Activated T-cell treated with anti-CD3 and anti-CD28 coated beads, Interleukin-2, amount 50 U/mL, for 72 hours (primary cell): ENCODE measurements at regions not wholly inside any gene's neighbourhood (a gene's known extent, or its start where the extent isn't known, plus 50 kb on each side); places are given as distances from the start of the nearest gene placed in this dataset.
A peak's percentile ranks its signal among the peaks of the same experiment; 100 is the strongest.

ENCODE experiments used
- ATAC-seq, 2 donors: fragments of 150-1000 bp; cut with Tn5 transposase; replicated peaks in 1 of 2; 2 replicates each; pipeline ENCODE4 v1.10.0; 2021; ENCODE audit warnings: moderate library complexity in 2 of 2, mild to moderate bottlenecking in 1 of 2
- DNase-seq, 2 donors: peaks; one replicate each; pipeline ENCODE4 v3.0.0; 2021 to 2022; ENCODE audit warnings: mixed read lengths in 1 of 2
- H3K27ac Mint-ChIP-seq: one replicate; pipeline ENCODE4 v1.8.0; 2022; ENCODE audit warnings: mild to moderate bottlenecking, moderate library complexity, mixed read lengths
- H3K27me3 Mint-ChIP-seq: one replicate; pipeline ENCODE4 v1.8.0; 2022; ENCODE audit warnings: low read depth, mixed read lengths
- H3K36me3 Mint-ChIP-seq, 2 donors: one replicate each; pipeline ENCODE4 v1.8.0; 2022; ENCODE audit warnings: mixed read lengths in 2 of 2, mild to moderate bottlenecking in 1 of 2; ENCODE audit not compliant: insufficient read depth in 2 of 2
- H3K4me1 Mint-ChIP-seq: one replicate; pipeline ENCODE4 v1.8.0; 2022; ENCODE audit warnings: low read depth, mixed read lengths
- H3K4me3 Mint-ChIP-seq, 2 donors: one replicate each; pipeline ENCODE4 v1.8.0; 2022; ENCODE audit warnings: mild to moderate bottlenecking in 2 of 2, mixed read lengths in 2 of 2, moderate library complexity in 2 of 2
- H3K9me3 Mint-ChIP-seq, 2 donors: one replicate each; pipeline ENCODE4 v1.8.0; 2022; ENCODE audit warnings: mixed read lengths in 2 of 2

GRCh38 chr2:183214680-183215079 is 90.4 kb downstream of the NUP35 start:
- ATAC-seq (peak; percentile 45 to 55), DNase-seq (no peak)
- H3K4me3 Mint-ChIP-seq = no peak overlapping the region
- no peaks in the 10 kb centered on the region for H3K9me3 Mint-ChIP-seq
- H3K27ac Mint-ChIP-seq = no peak overlapping the region
- no peaks in the 10 kb centered on the region for H3K27me3 Mint-ChIP-seq
- H3K36me3 Mint-ChIP-seq = peaks cover 4% of the 10 kb centered on the region in 2 donors
- peaks cover 15% of the 10 kb centered on the region for H3K4me1 Mint-ChIP-seq

- Mint-ChIP-seq H3K4me1 (peaks cover 15% of the 10 kb centered on the region), H3K27me3 (no peaks in the 10 kb centered on the region), H3K36me3 (peaks cover 0 to 2% of the 10 kb centered on the region in 2 donors), H3K27ac (no peak overlapping the region), H3K9me3 (no peaks in the 10 kb centered on the region), H3K4me3 (no peak overlapping the region)
- ATAC-seq = no peak
- no peak for DNase-seq
These were observed 91.7 kb downstream of the NUP35 start for GRCh38 chr2:183215917-183216316.

GRCh38 chr2:183219888-183220287 is 95.6 kb downstream of the NUP35 start:
- peaks cover 0 to 2% of the 10 kb centered on the region in 2 donors for H3K36me3 Mint-ChIP-seq
- no peak for ATAC-seq
- no peaks in the 10 kb centered on the region for H3K4me1 Mint-ChIP-seq
- H3K27me3 Mint-ChIP-seq = no peaks in the 10 kb centered on the region
- H3K4me3 Mint-ChIP-seq = no peak overlapping the region
- no peaks in the 10 kb centered on the region for H3K9me3 Mint-ChIP-seq
- DNase-seq = no peak
- H3K27ac Mint-ChIP-seq = no peak overlapping the region

GRCh38 chr2:183222751-183223150 is 98.5 kb downstream of the NUP35 start:
- no peaks in the 10 kb centered on the region for H3K4me1 Mint-ChIP-seq
- H3K27ac Mint-ChIP-seq = no peak overlapping the region
- DNase-seq = no peak
- no peak for ATAC-seq
- no peak overlapping the region for H3K4me3 Mint-ChIP-seq
- H3K9me3 Mint-ChIP-seq = peaks cover 5 to 6% of the 10 kb centered on the region in 2 donors
- no peaks in the 10 kb centered on the region for H3K27me3 Mint-ChIP-seq
- peaks cover 5 to 8% of the 10 kb centered on the region in 2 donors for H3K36me3 Mint-ChIP-seq

- peaks cover 5 to 8% of the 10 kb centered on the region in 2 donors for H3K36me3 Mint-ChIP-seq
- H3K27ac Mint-ChIP-seq = no peak overlapping the region
These were observed 100.7 kb downstream of the NUP35 start for GRCh38 chr2:183224948-183225347.

GRCh38 chr2:183227176-183227575 is 102.9 kb downstream of the NUP35 start:
- Mint-ChIP-seq H3K4me1 (peaks cover 15% of the 10 kb centered on the region), H3K4me3 (no peak overlapping the region), H3K27ac (no peak overlapping the region), H3K36me3 (peaks cover 5 to 7% of the 10 kb centered on the region in 2 donors), H3K9me3 (peaks cover 5 to 6% of the 10 kb centered on the region in 2 donors), H3K27me3 (no peaks in the 10 kb centered on the region)
- no peak for DNase-seq
- no peak for ATAC-seq

More at GRCh38 chr2:183224948-183225347, 100.7 kb downstream of the NUP35 start:
- Mint-ChIP-seq H3K4me1 (peaks cover 11% of the 10 kb centered on the region), H3K9me3 (peaks cover 5 to 6% of the 10 kb centered on the region in 2 donors), H3K4me3 (no peak overlapping the region), H3K27me3 (no peaks in the 10 kb centered on the region)
- ATAC-seq (no peak), DNase-seq (no peak)

- no peak overlapping the region for H3K27ac Mint-ChIP-seq
- no peaks in the 10 kb centered on the region for H3K27me3 Mint-ChIP-seq
- peaks cover 5 to 6% of the 10 kb centered on the region in 2 donors for H3K9me3 Mint-ChIP-seq
- H3K4me1 Mint-ChIP-seq = peaks cover 15% of the 10 kb centered on the region
- H3K36me3 Mint-ChIP-seq = peaks cover 5 to 6% of the 10 kb centered on the region in 2 donors
- ATAC-seq (peak; percentile 77 to 94), DNase-seq (no peak)
- peak overlapping the region; percentile 3 for H3K4me3 Mint-ChIP-seq
These were observed 105.1 kb downstream of the NUP35 start for GRCh38 chr2:183229386-183229785.

- H3K27ac Mint-ChIP-seq = no peak overlapping the region
- H3K9me3 Mint-ChIP-seq = no peaks in the 10 kb centered on the region
- DNase-seq (no peak), ATAC-seq (no peak)
- H3K36me3 Mint-ChIP-seq = no peaks in the 10 kb centered on the region
- H3K4me1 Mint-ChIP-seq = peaks cover 15% of the 10 kb centered on the region
- H3K27me3 Mint-ChIP-seq = no peaks in the 10 kb centered on the region
- no peak overlapping the region for H3K4me3 Mint-ChIP-seq
These were observed 108.1 kb downstream of the NUP35 start for GRCh38 chr2:183232161-183232865.

- H3K27me3 Mint-ChIP-seq = no peaks in the 10 kb centered on the region
- no peaks in the 10 kb centered on the region for H3K4me1 Mint-ChIP-seq
- DNase-seq = no peak
- H3K4me3 Mint-ChIP-seq = no peak overlapping the region
- H3K27ac Mint-ChIP-seq = no peak overlapping the region
- no peak for ATAC-seq
- H3K36me3 Mint-ChIP-seq = no peaks in the 10 kb centered on the region
- H3K9me3 Mint-ChIP-seq = no peaks in the 10 kb centered on the region
These were observed 118.7 kb downstream of the NUP35 start for GRCh38 chr2:183242937-183243336.

GRCh38 chr2:183243758-183244157 is 119.5 kb downstream of the NUP35 start:
- Mint-ChIP-seq H3K4me1 (no peaks in the 10 kb centered on the region), H3K9me3 (no peaks in the 10 kb centered on the region), H3K36me3 (no peaks in the 10 kb centered on the region), H3K4me3 (no peak overlapping the region), H3K27ac (no peak overlapping the region), H3K27me3 (no peaks in the 10 kb centered on the region)
- DNase-seq (no peak), ATAC-seq (no peak)

GRCh38 chr2:183244300-183244844 is 120.1 kb downstream of the NUP35 start:
- no peaks in the 10 kb centered on the region for H3K4me1 Mint-ChIP-seq
- H3K27ac Mint-ChIP-seq = no peak overlapping the region
- no peaks in the 10 kb centered on the region for H3K9me3 Mint-ChIP-seq
- H3K36me3 Mint-ChIP-seq = no peaks in the 10 kb centered on the region
- no peak for ATAC-seq
- no peak overlapping the region for H3K4me3 Mint-ChIP-seq
- no peak for DNase-seq
- no peaks in the 10 kb centered on the region for H3K27me3 Mint-ChIP-seq

GRCh38 chr2:183248866-183249567 is 124.8 kb downstream of the NUP35 start:
- Mint-ChIP-seq H3K4me1 (no peaks in the 10 kb centered on the region), H3K27ac (no peak overlapping the region), H3K4me3 (no peak overlapping the region), H3K27me3 (no peaks in the 10 kb centered on the region), H3K9me3 (no peaks in the 10 kb centered on the region), H3K36me3 (no peaks in the 10 kb centered on the region)
- DNase-seq (no peak), ATAC-seq (no peak)

GRCh38 chr2:183250061-183250460 is 125.8 kb downstream of the NUP35 start:
- no peaks in the 10 kb centered on the region for H3K9me3 Mint-ChIP-seq
- no peaks in the 10 kb centered on the region for H3K4me1 Mint-ChIP-seq
- H3K27ac Mint-ChIP-seq = no peak overlapping the region
- DNase-seq = no peak
- no peaks in the 10 kb centered on the region for H3K36me3 Mint-ChIP-seq
- no peak overlapping the region for H3K4me3 Mint-ChIP-seq
- no peak for ATAC-seq
- H3K27me3 Mint-ChIP-seq = no peaks in the 10 kb centered on the region
